Fibroblast of skin of left quadriceps (primary cell): ENCODE measurements at regions not wholly inside any gene's neighbourhood (a gene's known extent, or its start where the extent isn't known, plus 50 kb on each side); places are given as distances from the start of the nearest gene placed in this dataset.
"Not testable (repeated sequence)": the region's sequence is repeated elsewhere in the genome, so short reads cannot be mapped to it uniquely, and the experiment has no call there.

Source experiments
- DNase-seq, 2 experiments: peaks; one replicate each; pipeline ENCODE4 v3.0.0-alpha.2; 2013; ENCODE audit warnings: low read depth in 2 of 2

GRCh38 chr2:166641516-166641915, 147.5 kb upstream of the SCN7A start:
- not testable (repeated sequence) for DNase-seq

- DNase-seq, result no peak
These were observed 143.0 kb upstream of the SCN7A start for GRCh38 chr2:166637051-166637450.

GRCh38 chr2:166634706-166635105, 140.7 kb upstream of the SCN7A start:
- no peak for DNase-seq

- peak; percentile 44 to 46 for DNase-seq
These were observed 138.6 kb upstream of the SCN7A start for GRCh38 chr2:166632616-166633015.

- no peak for DNase-seq
These were observed 134.6 kb upstream of the SCN7A start for GRCh38 chr2:166628478-166629136.

- no peak for DNase-seq
These were observed 133.8 kb upstream of the SCN7A start for GRCh38 chr2:166627893-166628292.

- no peak for DNase-seq
These were observed 131.6 kb upstream of the SCN7A start for GRCh38 chr2:166625670-166626069.

- DNase-seq, result no peak
These were observed 120.5 kb upstream of the SCN7A start for GRCh38 chr2:166614503-166614902.

- DNase-seq, result no peak
These were observed 120.0 kb upstream of the SCN7A start for GRCh38 chr2:166614029-166614428.

- DNase-seq, result no peak
These were observed 119.2 kb upstream of the SCN7A start for GRCh38 chr2:166613226-166613625.

- DNase-seq, result no peak
These were observed 118.2 kb upstream of the SCN7A start for GRCh38 chr2:166612214-166612613.

- DNase-seq, result no peak
These were observed 116.9 kb upstream of the SCN7A start for GRCh38 chr2:166610913-166611305.

- DNase-seq, result no peak
These were observed 116.3 kb upstream of the SCN7A start for GRCh38 chr2:166610180-166610912.

GRCh38 chr2:166609183-166609959, 115.3 kb upstream of the SCN7A start:
- DNase-seq, result no peak

GRCh38 chr2:166607880-166608279, 113.8 kb upstream of the SCN7A start:
- DNase-seq, result no peak

- DNase-seq, result peak; percentile 28 to 36
These were observed 99.4 kb upstream of the SCN7A start for GRCh38 chr2:166593403-166593802.

GRCh38 chr2:166592750-166593149, 98.7 kb upstream of the SCN7A start:
- no peak for DNase-seq

- no peak for DNase-seq
These were observed 97.2 kb upstream of the SCN7A start for GRCh38 chr2:166591226-166591625.

- peak; percentile 14 for DNase-seq
These were observed 79.3 kb upstream of the SCN7A start for GRCh38 chr2:166573391-166573790.

GRCh38 chr2:166572937-166573336, 78.9 kb upstream of the SCN7A start:
- DNase-seq, result no peak

- DNase-seq, result no peak
These were observed 74.4 kb upstream of the SCN7A start for GRCh38 chr2:166568409-166568808.

- no peak for DNase-seq
These were observed 71.5 kb upstream of the SCN7A start for GRCh38 chr2:166565501-166565900.

- no peak for DNase-seq
These were observed 69.8 kb upstream of the SCN7A start for GRCh38 chr2:166563894-166564293.
